CD8-positive, alpha-beta memory T cell (primary cell): ENCODE measurements at regions not wholly inside any gene's neighbourhood (a gene's known extent, or its start where the extent isn't known, plus 50 kb on each side); places are given as distances from the start of the nearest gene placed in this dataset.
"Not testable (repeated sequence)": the region's sequence is repeated elsewhere in the genome, so short reads cannot be mapped to it uniquely, and the experiment has no call there.

Source experiments
- CTCF ChIA-PET: fragments of 350-600 bp; sonication (Branson Sonifier 250); formaldehyde crosslinking; loops from one replicate; lab custom pipeline; 2021; ENCODE audit warnings: antibody characterized with exemption; lab: Charles Lee
- POLR2A ChIA-PET: fragments of 350-600 bp; sonication (Branson Sonifier 250); formaldehyde crosslinking; loops from one replicate; lab custom pipeline; 2021; ENCODE audit warnings: antibody characterized with exemption; lab: Charles Lee
- DNase-seq, 5 donors: peaks; one replicate each; pipeline versions ENCODE4 v3.0.0 to v3.0.0-alpha.2; 2020 to 2022; ENCODE audit warnings: mixed read lengths in 1 of 5
- H3K27ac ChIP-seq: one replicate; pipeline ENCODE4 v1.7.0; 2013; ENCODE audit warnings: low read depth, mild to moderate bottlenecking, low read length, moderate library complexity
- H3K27me3 ChIP-seq: 2 replicates; pipeline ENCODE4 v1.7.0; 2013; ENCODE audit warnings: low read length, mild to moderate bottlenecking; ENCODE audit not compliant: insufficient read depth, poor library complexity, severe bottlenecking
- H3K36me3 ChIP-seq: 2 replicates; pipeline ENCODE4 v1.7.0; 2013; ENCODE audit warnings: mild to moderate bottlenecking, low read length, moderate library complexity; ENCODE audit not compliant: insufficient read depth
- H3K4me1 ChIP-seq: 2 replicates; pipeline ENCODE4 v1.7.0; 2013; ENCODE audit warnings: mild to moderate bottlenecking, low read length, moderate library complexity; ENCODE audit not compliant: insufficient read depth
- H3K4me3 ChIP-seq: 2 replicates; pipeline ENCODE4 v1.7.0; 2013; ENCODE audit warnings: mild to moderate bottlenecking, low read length
- H3K9me3 ChIP-seq: 2 replicates; pipeline ENCODE4 v1.7.0; 2013; ENCODE audit warnings: mild to moderate bottlenecking, low read length
- H3K27ac Mint-ChIP-seq, 8 donors: one replicate each; pipeline ENCODE4 v1.8.0; 2020 to 2021; ENCODE audit warnings: mixed read lengths in 8 of 8, mild to moderate bottlenecking in 6 of 8, inconsistent platforms in 3 of 8, moderate library complexity in 3 of 8
- H3K27me3 Mint-ChIP-seq, 2 donors: one replicate each; pipeline ENCODE4 v1.8.0; 2020 to 2021; ENCODE audit warnings: mixed read lengths in 2 of 2, mild to moderate bottlenecking in 1 of 2, moderate library complexity in 1 of 2
- H3K36me3 Mint-ChIP-seq, 3 donors: one replicate each; pipeline ENCODE4 v1.8.0; 2020 to 2021; ENCODE audit warnings: mixed read lengths in 3 of 3, inconsistent platforms in 1 of 3, mild to moderate bottlenecking in 1 of 3
- H3K4me1 Mint-ChIP-seq, 3 donors: one replicate each; pipeline ENCODE4 v1.8.0; 2020 to 2021; ENCODE audit warnings: mixed read lengths in 3 of 3, inconsistent platforms in 1 of 3, mild to moderate bottlenecking in 1 of 3
- H3K4me3 Mint-ChIP-seq, 7 donors: one replicate each; pipeline ENCODE4 v1.8.0; 2020 to 2021; ENCODE audit warnings: mixed read lengths in 7 of 7, mild to moderate bottlenecking in 6 of 7, moderate library complexity in 4 of 7, inconsistent platforms in 2 of 7
- H3K9me3 Mint-ChIP-seq, 5 donors: one replicate each; pipeline ENCODE4 v1.8.0; 2020 to 2022; ENCODE audit warnings: mixed read lengths in 5 of 5, mild to moderate bottlenecking in 3 of 5, moderate library complexity in 2 of 5, inconsistent platforms in 1 of 5

DNA sequence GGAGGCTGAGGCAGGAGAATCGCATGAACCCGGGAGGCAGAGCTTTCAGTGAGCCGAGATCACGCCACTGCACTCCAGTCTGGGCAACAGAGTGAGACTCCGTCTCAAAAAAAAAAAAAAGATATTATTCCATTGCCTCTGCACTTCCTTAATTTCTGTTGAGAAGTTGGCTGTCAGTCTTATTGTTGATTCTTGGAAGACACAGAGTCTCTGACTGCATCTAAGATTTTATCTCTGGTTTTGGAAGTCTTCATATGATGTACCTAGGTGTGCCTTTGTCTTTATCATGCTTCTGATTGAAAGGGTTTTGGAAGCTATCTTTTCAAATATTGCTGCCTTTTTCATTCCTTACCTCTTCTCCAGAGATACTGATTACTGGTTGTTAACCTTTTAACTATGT is 160.4 kb downstream of the NPIPB11 start:
- H3K4me3 Mint-ChIP-seq, H3K36me3 ChIP-seq, H3K9me3 Mint-ChIP-seq, CTCF ChIA-PET, H3K4me3 ChIP-seq, H3K27me3 ChIP-seq, H3K4me1 ChIP-seq, H3K27ac ChIP-seq, H3K9me3 ChIP-seq, POLR2A ChIA-PET, DNase-seq, H3K27me3 Mint-ChIP-seq, H3K27ac Mint-ChIP-seq: not testable (repeated sequence)
- peaks cover 7 to 21% (median 12%) of the 10 kb centered on the region in 3 donors for H3K4me1 Mint-ChIP-seq
- peaks cover 5 to 22% (median 13%) of the 10 kb centered on the region in 3 donors for H3K36me3 Mint-ChIP-seq

DNA sequence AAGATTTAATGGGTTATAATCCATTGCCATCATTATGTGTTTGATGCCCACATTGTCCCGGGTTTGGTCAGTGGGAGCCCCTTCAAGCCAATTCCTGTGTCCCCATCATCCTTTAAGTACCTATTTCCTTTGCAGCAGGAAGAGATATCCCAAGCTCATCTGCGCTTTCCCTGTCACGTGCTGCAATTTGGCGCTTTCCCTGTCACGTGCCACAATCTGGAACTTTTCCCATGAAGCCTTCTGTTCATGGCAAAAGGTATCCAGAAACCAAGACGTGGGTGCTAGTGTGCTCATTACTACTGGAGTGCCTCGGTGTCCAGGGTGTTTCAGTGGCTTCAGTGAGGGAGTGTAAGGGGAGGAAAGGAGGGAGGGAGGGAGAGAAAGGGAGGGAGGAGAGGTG is 168.5 kb downstream of the NPIPB11 start:
- Histone ChIP-seq H3K27ac (no peak overlapping the region), H3K4me3 (no peak overlapping the region), H3K36me3 (no peaks in the 10 kb centered on the region), H3K27me3 (no peaks in the 10 kb centered on the region), H3K4me1 (no peaks in the 10 kb centered on the region), H3K9me3 (no peaks in the 10 kb centered on the region)
- Mint-ChIP-seq H3K36me3 (peaks cover 3 to 12% (median 9%) of the 10 kb centered on the region in 3 donors), H3K27ac (no peak overlapping the region), H3K9me3 (peaks cover 0 to 4% (median 3%) of the 10 kb centered on the region in 5 donors), H3K4me3 (no peak overlapping the region), H3K4me1 (no peaks in the 10 kb centered on the region), H3K27me3 (no peaks in the 10 kb centered on the region)
- POLR2A ChIA-PET, result no interaction called here
- DNase-seq, result no peak
- CTCF ChIA-PET, result no interaction called here

DNA sequence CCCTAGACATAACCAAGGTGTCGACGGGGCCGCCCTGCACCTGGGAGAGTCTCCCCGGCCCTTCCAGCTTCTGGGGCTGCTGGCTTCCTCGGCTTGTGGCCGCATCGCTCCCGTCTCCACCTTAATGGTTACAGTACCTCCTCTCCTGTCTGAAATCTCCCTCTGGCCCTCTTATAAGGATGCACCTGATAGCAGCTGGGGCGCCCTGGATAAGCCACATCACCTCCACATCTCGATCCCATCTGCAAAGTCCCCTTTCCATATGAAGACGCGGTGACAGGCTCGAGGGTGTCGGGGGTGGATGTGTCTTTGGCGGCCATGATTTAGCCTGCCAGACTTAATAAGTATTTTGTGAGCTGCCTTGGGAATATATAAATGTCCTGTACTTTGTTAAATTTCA is 169.0 kb downstream of the NPIPB11 start:
- H3K27ac Mint-ChIP-seq, H3K4me3 ChIP-seq, H3K4me1 ChIP-seq, H3K36me3 ChIP-seq, H3K4me3 Mint-ChIP-seq, POLR2A ChIA-PET, H3K27me3 Mint-ChIP-seq, H3K27ac ChIP-seq, CTCF ChIA-PET, H3K27me3 ChIP-seq, H3K4me1 Mint-ChIP-seq, DNase-seq, H3K9me3 ChIP-seq, H3K9me3 Mint-ChIP-seq: not testable (repeated sequence)
- peaks cover 3 to 12% (median 9%) of the 10 kb centered on the region in 3 donors for H3K36me3 Mint-ChIP-seq

DNA sequence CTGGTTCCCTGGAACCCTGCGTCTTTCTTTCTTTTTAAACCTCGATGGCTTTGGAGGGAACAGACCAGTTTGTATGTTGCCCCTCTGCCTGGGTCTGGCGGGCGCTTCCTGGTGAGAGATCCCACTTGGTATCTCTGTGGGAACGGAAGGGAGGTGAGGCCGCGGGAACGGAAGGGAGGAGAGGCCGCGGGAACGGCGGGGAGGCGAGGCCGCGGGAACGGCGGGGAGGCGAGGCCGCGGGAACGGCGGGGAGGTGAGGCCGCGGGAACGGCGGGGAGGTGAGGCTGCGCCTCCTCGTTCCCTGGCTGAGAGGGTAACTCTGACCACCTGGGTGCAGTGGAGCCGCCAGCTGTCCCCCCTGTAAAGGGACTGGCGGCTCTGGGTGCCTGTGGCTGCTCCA is 169.5 kb downstream of the NPIPB11 start:
- H3K4me1 Mint-ChIP-seq, H3K9me3 ChIP-seq, POLR2A ChIA-PET, H3K4me1 ChIP-seq, H3K27me3 Mint-ChIP-seq, H3K27me3 ChIP-seq, H3K4me3 ChIP-seq, H3K36me3 ChIP-seq, H3K27ac ChIP-seq, H3K4me3 Mint-ChIP-seq, H3K9me3 Mint-ChIP-seq, CTCF ChIA-PET, H3K27ac Mint-ChIP-seq, DNase-seq: not testable (repeated sequence)
- peaks cover 3 to 12% (median 9%) of the 10 kb centered on the region in 3 donors for H3K36me3 Mint-ChIP-seq

DNA sequence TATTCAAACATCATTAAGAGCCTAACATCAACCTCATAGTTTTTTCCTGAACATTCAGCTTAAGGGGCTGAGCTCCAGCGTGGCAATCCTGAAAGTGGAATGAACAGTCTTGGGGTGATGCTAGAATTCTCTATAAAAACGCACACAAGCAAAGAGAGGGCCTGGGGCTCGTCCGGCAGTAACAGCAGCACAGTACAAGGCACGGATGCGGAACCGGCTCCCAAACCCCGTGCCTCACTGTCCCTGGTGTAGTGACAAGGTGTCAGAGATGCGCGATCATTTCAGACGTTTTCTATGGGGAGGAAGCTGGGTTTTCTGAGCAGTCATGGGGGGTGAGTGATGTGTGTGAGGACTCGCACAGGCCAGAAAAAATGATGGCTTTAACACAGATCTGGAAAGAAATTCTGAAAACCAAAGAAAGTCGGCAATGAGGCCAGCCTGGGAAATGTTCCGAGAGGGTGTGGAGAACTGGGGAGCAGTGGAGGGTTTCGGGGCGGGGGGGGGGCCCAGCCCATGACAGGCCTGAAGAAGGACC is 170.6 kb downstream of the NPIPB11 start:
- H3K4me1 ChIP-seq, CTCF ChIA-PET, H3K36me3 ChIP-seq, H3K4me3 Mint-ChIP-seq, H3K27me3 Mint-ChIP-seq, H3K27me3 ChIP-seq, H3K4me1 Mint-ChIP-seq, H3K9me3 Mint-ChIP-seq, POLR2A ChIA-PET, H3K27ac ChIP-seq, DNase-seq, H3K9me3 ChIP-seq, H3K4me3 ChIP-seq: not testable (repeated sequence)
- Mint-ChIP-seq H3K36me3 (peaks cover 3 to 12% (median 12%) of the 10 kb centered on the region in 3 donors), H3K27ac (peak overlapping the region in 2 of 8 donors; percentile 9 to 52)

DNA sequence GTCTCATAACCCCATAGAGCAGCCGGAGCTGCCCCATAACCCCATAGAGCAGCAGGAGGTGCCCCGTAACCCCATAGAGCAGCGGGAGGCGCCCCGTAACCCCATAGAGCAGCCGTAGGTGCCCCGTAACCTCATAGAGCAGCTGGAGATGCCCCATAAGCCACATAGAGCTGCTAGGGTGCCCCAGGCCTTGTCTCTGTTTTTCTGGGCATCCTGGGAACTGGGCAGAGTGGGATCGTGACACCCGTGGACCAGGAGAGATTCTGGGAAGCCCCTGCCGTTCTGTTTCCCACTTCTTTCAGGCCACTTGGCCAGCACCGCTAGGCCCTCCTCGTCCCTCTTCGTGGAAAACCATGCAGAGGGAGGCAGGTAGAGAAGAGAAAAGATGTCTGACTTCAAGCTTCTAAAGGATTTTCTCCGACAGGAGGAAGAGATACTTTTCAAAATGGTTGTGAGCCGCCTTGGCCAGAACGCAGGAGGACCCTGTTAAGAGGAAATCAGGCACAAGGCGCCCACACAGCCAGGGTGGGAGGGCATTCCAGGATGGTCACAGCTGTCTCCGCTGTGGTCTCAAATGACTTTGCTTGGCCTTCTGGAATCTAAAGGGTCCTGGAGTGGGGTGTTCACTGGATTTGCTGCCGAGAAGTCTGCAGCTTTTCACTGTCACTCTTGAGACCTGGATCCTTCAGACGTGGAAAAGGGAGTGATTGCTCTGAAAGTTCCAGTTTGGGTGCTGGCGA is 171.8 kb downstream of the NPIPB11 start:
- DNase-seq, H3K27me3 Mint-ChIP-seq, H3K27me3 ChIP-seq, H3K4me1 Mint-ChIP-seq, H3K4me3 Mint-ChIP-seq, H3K36me3 ChIP-seq, H3K9me3 ChIP-seq, H3K27ac ChIP-seq, H3K4me3 ChIP-seq, POLR2A ChIA-PET, H3K9me3 Mint-ChIP-seq, CTCF ChIA-PET, H3K4me1 ChIP-seq: not testable (repeated sequence)
- peaks cover 3 to 15% (median 12%) of the 10 kb centered on the region in 3 donors for H3K36me3 Mint-ChIP-seq
- H3K27ac Mint-ChIP-seq, result peak overlapping the region in 1 of 8 donors; percentile 57

DNA sequence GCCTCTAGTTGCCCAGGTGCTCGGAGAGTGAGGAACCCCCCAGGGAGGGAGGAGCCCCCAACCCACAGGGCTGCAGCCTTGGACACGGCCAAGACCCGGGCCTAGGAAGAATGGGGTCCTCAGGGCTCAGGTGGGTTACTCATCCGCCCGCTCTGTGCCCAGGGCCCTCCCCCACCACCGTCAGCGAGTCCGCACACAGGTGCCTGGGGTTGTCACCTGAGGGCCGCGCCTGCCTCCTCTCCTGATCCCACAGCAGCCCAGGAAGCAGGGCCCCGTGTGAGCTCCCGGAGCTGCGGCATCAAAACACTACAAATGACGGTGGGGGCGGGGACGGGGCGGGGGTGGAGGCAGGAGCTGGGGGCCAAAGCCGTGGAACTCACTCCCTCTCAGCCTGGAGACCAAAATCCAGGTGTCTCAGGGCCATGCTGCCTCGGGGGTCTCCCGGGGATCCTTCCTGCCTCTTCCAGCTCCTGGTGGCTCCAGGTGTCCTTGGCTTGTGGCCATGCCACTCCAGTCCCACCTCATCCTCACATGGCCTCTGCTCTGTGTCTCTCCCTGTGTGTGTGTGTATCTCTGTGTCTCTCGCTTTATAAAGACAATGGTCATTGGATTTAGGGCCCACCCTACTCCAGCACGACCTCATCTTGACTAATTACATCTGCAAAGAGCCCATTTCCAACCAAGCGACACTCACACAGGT is 172.7 kb downstream of the NPIPB11 start:
- H3K4me1 ChIP-seq, H3K4me3 Mint-ChIP-seq, H3K9me3 Mint-ChIP-seq, POLR2A ChIA-PET, H3K27me3 Mint-ChIP-seq, H3K27ac ChIP-seq, DNase-seq, H3K4me1 Mint-ChIP-seq, CTCF ChIA-PET, H3K27me3 ChIP-seq, H3K36me3 ChIP-seq, H3K4me3 ChIP-seq, H3K9me3 ChIP-seq: not testable (repeated sequence)
- Mint-ChIP-seq H3K27ac (peak overlapping the region in 3 of 8 donors; percentile 0 to 58 (median 12)), H3K36me3 (peaks cover 0 to 15% (median 4%) of the 10 kb centered on the region in 3 donors)

DNA sequence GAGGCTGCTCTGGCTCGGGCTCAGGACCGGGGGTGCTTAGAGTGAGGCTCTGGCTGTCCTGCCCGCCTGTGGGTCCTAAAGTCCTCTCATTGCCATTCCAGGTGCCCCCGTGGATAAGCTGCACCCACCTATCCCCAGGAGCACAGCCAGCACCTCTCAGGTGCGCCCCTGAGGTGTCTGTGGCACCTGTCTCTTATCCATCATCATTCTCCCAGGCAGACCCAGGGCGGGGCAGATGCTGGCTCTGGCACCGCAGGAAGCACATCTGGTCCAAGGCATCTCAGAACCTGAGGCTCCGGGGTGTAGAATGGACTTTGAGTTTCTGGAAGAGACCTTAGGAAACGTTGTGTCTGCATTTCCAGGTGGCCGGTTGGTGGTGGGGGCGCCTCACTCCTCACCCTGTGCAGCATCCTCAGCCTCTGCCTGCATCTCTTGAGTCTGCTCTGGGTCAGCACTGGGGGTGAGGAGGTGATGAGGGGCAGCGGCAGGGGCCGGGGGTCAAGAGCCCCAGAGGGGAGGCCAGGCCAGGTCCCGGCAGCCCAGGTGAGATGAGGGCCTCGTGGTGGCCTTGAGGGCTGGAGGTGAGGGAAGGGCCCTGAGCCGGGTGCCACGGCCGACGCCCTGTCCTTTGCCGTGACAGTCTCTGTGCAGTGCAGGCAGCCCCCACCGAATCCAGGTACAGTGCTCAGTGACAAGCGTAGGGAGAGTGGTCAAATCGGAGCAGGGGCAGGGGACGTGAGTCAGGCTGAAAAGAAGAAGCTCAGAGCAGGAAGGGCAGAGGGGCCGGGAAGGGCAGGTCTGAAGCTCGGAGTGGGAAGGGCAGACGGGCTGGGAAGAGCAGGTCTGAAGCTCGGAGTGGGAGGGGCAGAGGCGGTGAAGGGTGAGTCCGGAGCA is 173.5 kb downstream of the NPIPB11 start:
- Histone ChIP-seq H3K4me3 (no peak overlapping the region), H3K27me3 (no peaks in the 10 kb centered on the region), H3K27ac (no peak overlapping the region), H3K4me1 (no peaks in the 10 kb centered on the region), H3K36me3 (no peaks in the 10 kb centered on the region), H3K9me3 (no peaks in the 10 kb centered on the region)
- H3K36me3 Mint-ChIP-seq, result peaks cover 0 to 13% (median 0%) of the 10 kb centered on the region in 3 donors
- H3K9me3 Mint-ChIP-seq, result no peaks in the 10 kb centered on the region
- peaks cover 0 to 3% (median 2%) of the 10 kb centered on the region in 3 donors for H3K4me1 Mint-ChIP-seq
- no peak overlapping the region for H3K4me3 Mint-ChIP-seq
- peak overlapping the region in 1 of 8 donors; percentile 77 for H3K27ac Mint-ChIP-seq
- no peak for DNase-seq
- H3K27me3 Mint-ChIP-seq, result no peaks in the 10 kb centered on the region
- CTCF ChIA-PET, result no interaction called here
- POLR2A ChIA-PET, result no interaction called here
